HCT116 (cell line): ENCODE measurements at regions not wholly inside any gene's neighbourhood (a gene's known extent, or its start where the extent isn't known, plus 50 kb on each side); places are given as distances from the start of the nearest gene placed in this dataset.

Source experiments
- ATAC-seq: fragments of 200-7000 bp; cut with Tn5 transposase; 2 replicates; pipeline ENCODE4 v1.9.1; 2020; ENCODE audit warnings: mild to moderate bottlenecking, moderate library complexity
- BruUV-seq: library from RNA; stranded (reverse); fragments of 400-500 nt; replicated peaks from 2 replicates; lab custom pipeline; 2021; lab: Mats Ljungman, UMichigan
- CTCF ChIA-PET: fragments of 300-600 bp; sonication (Branson Sonifier 250); formaldehyde crosslinking; loops from one replicate; lab custom pipeline; 2021; ENCODE audit warnings: antibody characterized with exemption; lab: Charles Lee
- POLR2A ChIA-PET: fragments of 300-600, 350-600 bp; sonication (Branson Sonifier 250); formaldehyde crosslinking; loops from one replicate; lab custom pipeline; 2021; ENCODE audit warnings: antibody characterized with exemption; lab: Charles Lee
- RAD21 ChIA-PET, 2 experiments: fragments of 300-600 bp; sonication (Branson Sonifier 250); formaldehyde crosslinking; loops; one replicate each; lab custom pipeline; 2023; ENCODE audit warnings: low total read pairs in 2 of 2; ENCODE audit not compliant: uncharacterized antibody in 2 of 2, unreplicated experiment in 2 of 2, low non-redundant PET in 1 of 2; lab: Charles Lee
- DNase-seq: peaks from one replicate; pipeline ENCODE4 v3.0.0-alpha.2; 2010; ENCODE audit warnings: low read depth, low spot score
- H2AFZ ChIP-seq: fragments of 200-600 bp; shearing (Covaris generic), sonication (generic); 2 replicates; pipeline ENCODE4 v1.6.1; 2017; ENCODE audit warnings: low read depth, mixed run types, mixed read lengths, antibody characterized with exemption, low read length; ENCODE audit not compliant: poor library complexity, severe bottlenecking
- H3K27ac ChIP-seq: 2 replicates; pipeline ENCODE4 v1.5.1; 2012; ENCODE audit warnings: low read depth, low read length
- H3K27me3 ChIP-seq: fragments of 200-600 bp; sonication (generic); 2 replicates; pipeline ENCODE4 v1.6.1; 2016; ENCODE audit warnings: mixed run types, low read length, mixed read lengths; ENCODE audit not compliant: insufficient read depth
- H3K36me3 ChIP-seq, 2 experiments: fragments of 200-500 bp in 1 of 2; fragments of 200-600 bp in 1 of 2; sonication (Bioruptor generic) in 1 of 2; sonication (generic) in 1 of 2; 2 replicates each; pipeline versions ENCODE4 v1.5.1 to v1.6.1; 2014 to 2016; ENCODE audit warnings: low read length in 2 of 2, inconsistent platforms in 1 of 2, mixed read lengths in 1 of 2, mixed run types in 1 of 2; ENCODE audit not compliant: insufficient read depth in 2 of 2, control insufficient read depth in 1 of 2
- H3K4me1 ChIP-seq, 2 experiments: fragments of 200-600 bp in 1 of 2; sonication (generic) in 1 of 2; 2 replicates each; pipeline versions ENCODE4 v1.5.1 to v1.6.1; 2012 to 2017; ENCODE audit warnings: low read length in 2 of 2, inconsistent platforms in 1 of 2, mild to moderate bottlenecking in 1 of 2, mixed read lengths in 1 of 2, mixed run types in 1 of 2, moderate library complexity in 1 of 2; ENCODE audit not compliant: insufficient read depth in 2 of 2, control insufficient read depth in 1 of 2
- H3K4me2 ChIP-seq: fragments of 200-600 bp; sonication (generic); 2 replicates; pipeline ENCODE4 v1.6.1; 2017; ENCODE audit warnings: mixed run types, low read length, mixed read lengths
- H3K4me3 ChIP-seq, 2 experiments: fragments of 200-600 bp in 1 of 2; sonication (generic) in 1 of 2; replicated peaks in 1 of 2; 2 replicates each; pipeline ENCODE4 v1.5.1; 2011 to 2016; ENCODE audit warnings: low read length in 2 of 2, control low read depth in 1 of 2, low read depth in 1 of 2, mild to moderate bottlenecking in 1 of 2, mixed read lengths in 1 of 2, mixed run types in 1 of 2
- H3K79me2 ChIP-seq: fragments of 200-600 bp; sonication (generic); 2 replicates; pipeline ENCODE4 v1.6.1; 2017; ENCODE audit warnings: mild to moderate bottlenecking, mixed run types, low read length, moderate library complexity, mixed read lengths; ENCODE audit not compliant: insufficient read depth
- H3K9ac ChIP-seq: fragments of 200-600 bp; sonication (generic); 2 replicates; pipeline ENCODE4 v1.6.1; 2016; ENCODE audit warnings: low read length, mixed read lengths
- H3K9me2 ChIP-seq: fragments of 200-600 bp; sonication (generic), shearing (Covaris generic); 2 replicates; pipeline ENCODE4 v1.6.1; 2017; ENCODE audit warnings: mixed run types, mild to moderate bottlenecking, moderate library complexity; ENCODE audit not compliant: insufficient read depth
- H3K9me3 ChIP-seq, 2 experiments: fragments of 200-500 bp in 1 of 2; fragments of 200-600 bp in 1 of 2; sonication (Bioruptor generic) in 1 of 2; sonication (generic) in 1 of 2; 2 replicates each; pipeline ENCODE4 v1.6.1; 2014 to 2017; ENCODE audit warnings: low read length in 2 of 2, mixed read lengths in 2 of 2, inconsistent platforms in 1 of 2, low read depth in 1 of 2, mild to moderate bottlenecking in 1 of 2, mixed run types in 1 of 2, moderate library complexity in 1 of 2; ENCODE audit not compliant: control insufficient read depth in 1 of 2, insufficient read depth in 1 of 2
- H4K20me1 ChIP-seq: fragments of 200-600 bp; sonication (generic), shearing (Covaris generic); 2 replicates; pipeline ENCODE4 v1.6.1; 2017; ENCODE audit warnings: mixed run types, mild to moderate bottlenecking, moderate library complexity; ENCODE audit not compliant: insufficient read depth
- CBX3 ChIP-seq: IDR thresholded peaks from 2 replicates; pipeline ENCODE4 v1.6.1; 2012; ENCODE audit warnings: low read depth
- EGR1 ChIP-seq: IDR thresholded peaks from 2 replicates; pipeline ENCODE4 v1.6.1; 2012; ENCODE audit warnings: low read depth
- ELF1 ChIP-seq: IDR thresholded peaks from 2 replicates; pipeline ENCODE4 v1.6.1; 2012; ENCODE audit warnings: low read depth, borderline replicate concordance
- EZH2phosphoT487 ChIP-seq: fragments of 200-600 bp; IDR thresholded peaks from 2 replicates; pipeline ENCODE4 v1.6.1; 2018; ENCODE audit warnings: antibody characterized with exemption, borderline replicate concordance
- FOSL1 ChIP-seq: IDR thresholded peaks from 2 replicates; pipeline ENCODE4 v1.6.1; 2012; ENCODE audit warnings: low read depth
- POLR2AphosphoS5 ChIP-seq: IDR thresholded peaks from 2 replicates; pipeline ENCODE4 v1.6.1; 2011; ENCODE audit warnings: mild to moderate bottlenecking, low read depth, low read length, moderate library complexity
- RAD21 ChIP-seq: IDR thresholded peaks from 2 replicates; pipeline ENCODE4 v1.6.1; 2012; ENCODE audit warnings: low read depth, mild to moderate bottlenecking
- SIN3A ChIP-seq: IDR thresholded peaks from 2 replicates; pipeline ENCODE4 v1.6.1; 2012; ENCODE audit warnings: low read depth
- SP1 ChIP-seq: IDR thresholded peaks from 2 replicates; pipeline ENCODE4 v1.6.1; 2012; ENCODE audit warnings: low read depth
- SRF ChIP-seq: IDR thresholded peaks from 2 replicates; pipeline ENCODE4 v1.6.1; 2012; ENCODE audit warnings: low read depth
- TCF7L2 ChIP-seq: IDR thresholded peaks from 2 replicates; pipeline ENCODE4 v1.7.0; 2011; ENCODE audit warnings: borderline replicate concordance, inconsistent platforms; ENCODE audit not compliant: insufficient read depth, insufficient read length; ENCODE audit errors: extremely low read depth
- ZFX ChIP-seq: fragments of 450-650 bp; IDR thresholded peaks from 2 replicates; pipeline ENCODE4 v1.6.1; 2017
- ZNF274 ChIP-seq: fragments of 200-500 bp; sonication (Bioruptor generic); IDR thresholded peaks from 2 replicates; pipeline ENCODE4 v1.6.1; 2014; ENCODE audit warnings: mild to moderate bottlenecking, low read depth, low read length, inconsistent platforms
- intact Hi-C: fragments of 100-400 bp; cut with micrococcal nuclease; formaldehyde crosslinking; loops from 2 replicates; pipeline ENCODE4 v1.10.0; 2022
- TF ChIP-seq, protein P1 (sequence below): IDR thresholded peaks from 2 replicates; pipeline ENCODE4 v1.6.1; 2012
- TF ChIP-seq, protein P2 (sequence below): IDR thresholded peaks from 2 replicates; pipeline ENCODE4 v1.6.1; 2012; ENCODE audit warnings: low read depth
- TF ChIP-seq, protein P3 (sequence below), 3 experiments: fragments of 200-600 bp in 1 of 3; sonication (generic) in 1 of 3; IDR thresholded peaks in 2 of 3; conservative IDR thresholded peaks in 1 of 3; 2 replicates each; pipeline ENCODE4 v1.5.1; 2012 to 2017; ENCODE audit warnings: low read depth in 2 of 3, low read length in 2 of 3, antibody characterized with exemption in 1 of 3, borderline replicate concordance in 1 of 3, control low read depth in 1 of 3, mild to moderate bottlenecking in 1 of 3, mixed read lengths in 1 of 3, mixed run types in 1 of 3, moderate library complexity in 1 of 3; ENCODE audit not compliant: insufficient read depth in 1 of 3

DNA sequence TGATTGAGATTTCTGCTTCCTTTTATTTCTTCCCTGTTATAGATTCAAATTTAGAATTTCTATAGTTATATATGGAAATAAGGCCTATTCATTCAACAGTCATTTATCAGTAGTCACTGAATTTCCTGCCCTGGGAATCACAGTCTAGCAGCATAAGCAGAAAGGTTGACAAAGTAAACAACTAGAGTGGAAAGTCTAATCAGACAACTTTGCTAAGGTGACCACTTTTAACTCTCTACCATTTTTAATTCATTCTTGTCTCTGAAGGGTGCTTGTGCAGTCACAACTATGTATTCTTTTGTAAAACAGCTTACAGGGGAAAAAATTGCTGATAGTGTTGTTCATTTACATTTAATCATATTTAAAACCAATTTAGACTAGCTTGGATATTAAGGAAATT, 66.1 kb upstream of the PLA2G4A start:
- ChIA-PET CTCF (no interaction called here), RAD21 (no interaction called here), POLR2A (no interaction called here)
- no peaks in the 10 kb centered on the region for H3K79me2 ChIP-seq
- no peak overlapping the region for H3K4me3 ChIP-seq
- H3K9me2 ChIP-seq, result no peaks in the 10 kb centered on the region
- intact Hi-C loops, result no loop called here
- H3K36me3 ChIP-seq, result no peaks in the 10 kb centered on the region
- no peaks in the 10 kb centered on the region for H3K9me3 ChIP-seq
- H3K4me1 ChIP-seq, result no peaks in the 10 kb centered on the region
- no peak for TF ChIP-seq ZFX
- no peak for TF ChIP-seq ZNF274
- TF ChIP-seq, protein P1, sequence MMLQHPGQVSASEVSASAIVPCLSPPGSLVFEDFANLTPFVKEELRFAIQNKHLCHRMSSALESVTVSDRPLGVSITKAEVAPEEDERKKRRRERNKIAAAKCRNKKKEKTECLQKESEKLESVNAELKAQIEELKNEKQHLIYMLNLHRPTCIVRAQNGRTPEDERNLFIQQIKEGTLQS, result no peak
- no peak for TF ChIP-seq SRF
- no peak overlapping the region for H2AFZ ChIP-seq
- H4K20me1 ChIP-seq, result no peaks in the 10 kb centered on the region
- no peak overlapping the region for H3K27ac ChIP-seq
- ATAC-seq, result no peak
- H3K4me2 ChIP-seq, result no peak overlapping the region
- H3K27me3 ChIP-seq, result no peaks in the 10 kb centered on the region
- BruUV-seq, result no TSS peak
- DNase-seq, result no peak
- H3K9ac ChIP-seq, result no peak overlapping the region

DNA sequence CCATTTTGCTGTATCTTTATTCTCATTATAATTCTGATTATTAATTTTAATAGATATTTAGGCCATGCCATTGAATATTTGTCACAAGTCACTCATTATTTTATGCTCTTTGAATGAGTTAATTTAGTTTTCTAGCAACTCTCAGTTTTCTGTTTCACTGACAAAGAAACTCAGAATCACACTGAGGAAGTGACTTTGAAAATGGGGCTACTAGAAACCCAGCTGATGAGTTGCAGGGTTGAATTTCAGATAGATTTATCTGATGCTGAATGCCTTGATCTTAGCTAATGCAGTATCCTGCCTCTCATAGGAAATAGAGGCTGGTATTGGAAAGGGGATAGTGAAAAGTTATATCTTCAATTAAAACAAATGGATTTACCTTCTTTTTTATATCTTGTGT, 67.4 kb upstream of the PLA2G4A start:
- ChIA-PET RAD21 (no interaction called here), CTCF (no interaction called here), POLR2A (no interaction called here)
- H2AFZ ChIP-seq, result no peak overlapping the region
- no peak overlapping the region for H3K4me2 ChIP-seq
- no TSS peak for BruUV-seq
- no peaks in the 10 kb centered on the region for H3K36me3 ChIP-seq
- H3K9me3 ChIP-seq, result no peaks in the 10 kb centered on the region
- H3K27ac ChIP-seq, result no peak overlapping the region
- H3K4me1 ChIP-seq, result no peaks in the 10 kb centered on the region
- H3K9me2 ChIP-seq, result no peaks in the 10 kb centered on the region
- no peaks in the 10 kb centered on the region for H3K79me2 ChIP-seq
- ATAC-seq (no peak), DNase-seq (no peak)
- H3K27me3 ChIP-seq, result no peaks in the 10 kb centered on the region
- TF ChIP-seq, protein P1, result no peak
- TF ChIP-seq FOSL1 (no peak), ZFX (no peak), EZH2phosphoT487 (no peak), ELF1 (no peak), CBX3 (no peak), SIN3A (no peak), TCF7L2 (no peak), POLR2AphosphoS5 (no peak), EGR1 (no peak), SP1 (no peak), RAD21 (no peak)
- TF ChIP-seq, protein P2, sequence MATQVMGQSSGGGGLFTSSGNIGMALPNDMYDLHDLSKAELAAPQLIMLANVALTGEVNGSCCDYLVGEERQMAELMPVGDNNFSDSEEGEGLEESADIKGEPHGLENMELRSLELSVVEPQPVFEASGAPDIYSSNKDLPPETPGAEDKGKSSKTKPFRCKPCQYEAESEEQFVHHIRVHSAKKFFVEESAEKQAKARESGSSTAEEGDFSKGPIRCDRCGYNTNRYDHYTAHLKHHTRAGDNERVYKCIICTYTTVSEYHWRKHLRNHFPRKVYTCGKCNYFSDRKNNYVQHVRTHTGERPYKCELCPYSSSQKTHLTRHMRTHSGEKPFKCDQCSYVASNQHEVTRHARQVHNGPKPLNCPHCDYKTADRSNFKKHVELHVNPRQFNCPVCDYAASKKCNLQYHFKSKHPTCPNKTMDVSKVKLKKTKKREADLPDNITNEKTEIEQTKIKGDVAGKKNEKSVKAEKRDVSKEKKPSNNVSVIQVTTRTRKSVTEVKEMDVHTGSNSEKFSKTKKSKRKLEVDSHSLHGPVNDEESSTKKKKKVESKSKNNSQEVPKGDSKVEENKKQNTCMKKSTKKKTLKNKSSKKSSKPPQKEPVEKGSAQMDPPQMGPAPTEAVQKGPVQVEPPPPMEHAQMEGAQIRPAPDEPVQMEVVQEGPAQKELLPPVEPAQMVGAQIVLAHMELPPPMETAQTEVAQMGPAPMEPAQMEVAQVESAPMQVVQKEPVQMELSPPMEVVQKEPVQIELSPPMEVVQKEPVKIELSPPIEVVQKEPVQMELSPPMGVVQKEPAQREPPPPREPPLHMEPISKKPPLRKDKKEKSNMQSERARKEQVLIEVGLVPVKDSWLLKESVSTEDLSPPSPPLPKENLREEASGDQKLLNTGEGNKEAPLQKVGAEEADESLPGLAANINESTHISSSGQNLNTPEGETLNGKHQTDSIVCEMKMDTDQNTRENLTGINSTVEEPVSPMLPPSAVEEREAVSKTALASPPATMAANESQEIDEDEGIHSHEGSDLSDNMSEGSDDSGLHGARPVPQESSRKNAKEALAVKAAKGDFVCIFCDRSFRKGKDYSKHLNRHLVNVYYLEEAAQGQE, result no peak
- TF ChIP-seq, protein P3, sequence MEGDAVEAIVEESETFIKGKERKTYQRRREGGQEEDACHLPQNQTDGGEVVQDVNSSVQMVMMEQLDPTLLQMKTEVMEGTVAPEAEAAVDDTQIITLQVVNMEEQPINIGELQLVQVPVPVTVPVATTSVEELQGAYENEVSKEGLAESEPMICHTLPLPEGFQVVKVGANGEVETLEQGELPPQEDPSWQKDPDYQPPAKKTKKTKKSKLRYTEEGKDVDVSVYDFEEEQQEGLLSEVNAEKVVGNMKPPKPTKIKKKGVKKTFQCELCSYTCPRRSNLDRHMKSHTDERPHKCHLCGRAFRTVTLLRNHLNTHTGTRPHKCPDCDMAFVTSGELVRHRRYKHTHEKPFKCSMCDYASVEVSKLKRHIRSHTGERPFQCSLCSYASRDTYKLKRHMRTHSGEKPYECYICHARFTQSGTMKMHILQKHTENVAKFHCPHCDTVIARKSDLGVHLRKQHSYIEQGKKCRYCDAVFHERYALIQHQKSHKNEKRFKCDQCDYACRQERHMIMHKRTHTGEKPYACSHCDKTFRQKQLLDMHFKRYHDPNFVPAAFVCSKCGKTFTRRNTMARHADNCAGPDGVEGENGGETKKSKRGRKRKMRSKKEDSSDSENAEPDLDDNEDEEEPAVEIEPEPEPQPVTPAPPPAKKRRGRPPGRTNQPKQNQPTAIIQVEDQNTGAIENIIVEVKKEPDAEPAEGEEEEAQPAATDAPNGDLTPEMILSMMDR (IDR thresholded peaks at IDR 0.05 in 2 of 3, conservative IDR thresholded peaks at IDR 0.05 in 1 of 3; ENCODE audit: borderline replicate concordance in 1 of 3, insufficient read depth in 1 of 3, low read depth in 2 of 3, low read length in 2 of 3), result no peak
- H3K9ac ChIP-seq, result no peak overlapping the region
- intact Hi-C loops, result no loop called here
- H4K20me1 ChIP-seq, result no peaks in the 10 kb centered on the region
- no peak overlapping the region for H3K4me3 ChIP-seq
